ENCODE measurements at regions not wholly inside any gene's neighbourhood (a gene's known extent, or its start where the extent isn't known, plus 50 kb on each side); places are given as distances from the start of the nearest gene placed in this dataset.

GRCh38 chr6:98686008-98686601 is 148.3 kb upstream of the POU3F2 start:
- no peak for TF ChIP-seq CTCF (IDR thresholded peaks at IDR 0.05; ENCODE audit: low read depth, low read length, poor library complexity, severe bottlenecking)
- no peak for TF ChIP-seq EZH2phosphoT487 (IDR thresholded peaks at IDR 0.05; ENCODE audit: borderline replicate concordance, low read length)
